Spleen (tissue), 11 donors: ENCODE measurements at regions not wholly inside any gene's neighbourhood (a gene's known extent, or its start where the extent isn't known, plus 50 kb on each side); places are given as distances from the start of the nearest gene placed in this dataset.

ENCODE experiments used
- DNase-seq: peaks from one replicate; pipeline ENCODE4 v3.0.0-alpha.2; 2020
- H3K27ac ChIP-seq, 8 donors: fragments of 200-600 bp; sonication (generic) in 7 of 8; 1 replicate in 4 of 8; 2 replicates in 4 of 8; pipeline versions ENCODE4 v1.5.0 to v1.8.0; 2016 to 2021; ENCODE audit warnings: inconsistent platforms in 4 of 8, mild to moderate bottlenecking in 4 of 8, moderate library complexity in 1 of 8
- H3K27me3 ChIP-seq, 7 donors: fragments of 200-600 bp; sonication (generic) in 6 of 7; replicated peaks in 1 of 7; 1 replicate in 4 of 7; 2 replicates in 3 of 7; pipeline versions ENCODE4 v1.5.0 to v1.8.0; 2016 to 2021; ENCODE audit warnings: inconsistent platforms in 3 of 7, mild to moderate bottlenecking in 1 of 7
- H3K36me3 ChIP-seq, 6 donors: fragments of 200-600 bp; sonication (generic) in 5 of 6; 1 replicate in 4 of 6; 2 replicates in 2 of 6; pipeline versions ENCODE4 v1.5.0 to v1.8.0; 2016 to 2021; ENCODE audit warnings: inconsistent platforms in 2 of 6
- H3K4me1 ChIP-seq, 6 donors: fragments of 200-600 bp; sonication (generic) in 5 of 6; 1 replicate in 3 of 6; 2 replicates in 3 of 6; pipeline versions ENCODE4 v1.5.0 to v1.8.0; 2016 to 2021; ENCODE audit warnings: inconsistent platforms in 3 of 6
- H3K4me3 ChIP-seq, 8 donors: fragments of 200-600 bp; sonication (generic) in 7 of 8; 1 replicate in 4 of 8; 2 replicates in 4 of 8; pipeline versions ENCODE4 v1.5.0 to v1.8.0; 2016 to 2021; ENCODE audit warnings: inconsistent platforms in 4 of 8, mild to moderate bottlenecking in 4 of 8, moderate library complexity in 2 of 8
- H3K9me3 ChIP-seq, 8 donors: fragments of 200-600 bp; sonication (generic) in 7 of 8; 1 replicate in 4 of 8; 2 replicates in 4 of 8; pipeline versions ENCODE4 v1.5.0 to v1.8.0; 2016 to 2021; ENCODE audit warnings: inconsistent platforms in 4 of 8
- POLR2A ChIP-seq, 3 donors: fragments of 450-650 bp; IDR thresholded peaks; one replicate each; pipeline ENCODE4 v1.5.1; 2017; ENCODE audit warnings: antibody characterized with exemption in 3 of 3, mild to moderate bottlenecking in 1 of 3
- POLR2AphosphoS5 ChIP-seq, 3 donors: sonication (generic); formaldehyde crosslinking; IDR thresholded peaks; one replicate each; pipeline ENCODE4 v1.5.1; 2017; ENCODE audit warnings: antibody characterized with exemption in 3 of 3
- WGBS, 5 donors: extraction: QIAGEN DNeasy Blood & Tissue Kit in 3 of 5; methylation state at CpG; one replicate each; pipeline versions ENCODE4 v1.1.5 to v1.1.7; 2013 to 2018; 5-methylcytosine and 5-hydroxymethylcytosine counted together
- intact Hi-C: fragments of 100-400 bp; cut with DNase I; formaldehyde crosslinking; loops from one replicate; pipeline ENCODE4 v1.15.0; 2023; ENCODE audit warnings: low total_unique reads
- TF ChIP-seq, protein P1 (sequence below), 11 experiments: fragments of 200-600 bp in 7 of 11; fragments of 450-650 bp in 4 of 11; sonication (generic) in 4 of 11; IDR thresholded peaks in 8 of 11; conservative IDR thresholded peaks in 3 of 11; 1 replicate in 7 of 11; 2 replicates in 4 of 11; pipeline versions ENCODE4 v1.4.0 to v1.8.0; 2016 to 2021; ENCODE audit warnings: antibody characterized with exemption in 11 of 11, inconsistent platforms in 4 of 11, mild to moderate bottlenecking in 1 of 11
- donor health status: healthy with polysubstance abuse.
- donor health status: DM: no; HTN: no; CAD: no; lungs with moderate emphysema.
- donor health status: DM: no; HTN: no; CAD: no.
- donor health status: Bipolar disorder and iron deficiency.
- donor health status: healthy.
- donor health status: DM: no; HTN: no; CAD: no.
- donor health status: DM: yes; HTN: yes; CAD: no.

DNA sequence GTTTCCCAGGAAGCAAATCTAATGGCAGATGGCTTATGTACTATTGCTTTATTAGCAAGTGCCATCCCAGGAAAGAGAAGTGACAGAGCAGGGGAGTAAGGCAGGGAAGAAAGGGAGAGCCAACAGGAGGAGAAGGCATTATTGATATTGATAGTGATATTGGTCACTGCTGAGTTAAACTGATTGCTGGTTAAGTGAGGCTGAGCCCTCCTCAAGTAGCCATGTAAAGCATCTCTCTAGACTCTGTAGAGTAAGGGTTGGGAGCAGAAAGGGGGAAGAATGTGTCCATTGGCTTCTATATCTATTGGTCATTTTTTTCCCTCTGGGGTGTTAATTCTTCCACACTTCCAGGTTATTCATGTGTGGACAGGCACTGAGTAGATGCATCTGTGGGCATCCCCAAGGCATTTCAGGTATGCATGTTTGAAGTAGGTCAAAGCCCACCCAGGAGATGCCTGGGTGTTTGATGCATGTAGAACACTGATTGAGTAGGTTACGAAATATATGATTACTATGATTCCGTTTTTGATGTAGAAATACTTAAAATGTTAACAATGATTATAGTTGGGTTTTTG lies 290.5 kb upstream of the DPYD start:
- intact Hi-C loops = no loop called here
- no peaks in the 10 kb centered on the region for H3K9me3 ChIP-seq
- no peak overlapping the region for H3K4me3 ChIP-seq
- H3K36me3 ChIP-seq = no peaks in the 10 kb centered on the region
- 77 to 95% (median 91%) methylated on average over 2 of the region's 2 CpGs for WGBS, 5 donors
- TF ChIP-seq POLR2AphosphoS5 (IDR thresholded peaks at IDR 0.05) = no peak
- TF ChIP-seq, protein P1, sequence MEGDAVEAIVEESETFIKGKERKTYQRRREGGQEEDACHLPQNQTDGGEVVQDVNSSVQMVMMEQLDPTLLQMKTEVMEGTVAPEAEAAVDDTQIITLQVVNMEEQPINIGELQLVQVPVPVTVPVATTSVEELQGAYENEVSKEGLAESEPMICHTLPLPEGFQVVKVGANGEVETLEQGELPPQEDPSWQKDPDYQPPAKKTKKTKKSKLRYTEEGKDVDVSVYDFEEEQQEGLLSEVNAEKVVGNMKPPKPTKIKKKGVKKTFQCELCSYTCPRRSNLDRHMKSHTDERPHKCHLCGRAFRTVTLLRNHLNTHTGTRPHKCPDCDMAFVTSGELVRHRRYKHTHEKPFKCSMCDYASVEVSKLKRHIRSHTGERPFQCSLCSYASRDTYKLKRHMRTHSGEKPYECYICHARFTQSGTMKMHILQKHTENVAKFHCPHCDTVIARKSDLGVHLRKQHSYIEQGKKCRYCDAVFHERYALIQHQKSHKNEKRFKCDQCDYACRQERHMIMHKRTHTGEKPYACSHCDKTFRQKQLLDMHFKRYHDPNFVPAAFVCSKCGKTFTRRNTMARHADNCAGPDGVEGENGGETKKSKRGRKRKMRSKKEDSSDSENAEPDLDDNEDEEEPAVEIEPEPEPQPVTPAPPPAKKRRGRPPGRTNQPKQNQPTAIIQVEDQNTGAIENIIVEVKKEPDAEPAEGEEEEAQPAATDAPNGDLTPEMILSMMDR (IDR thresholded peaks at IDR 0.05 in 8 of 11, conservative IDR thresholded peaks at IDR 0.05 in 3 of 11) = no peak
- no peak for TF ChIP-seq POLR2A (IDR thresholded peaks at IDR 0.05)
- H3K27ac ChIP-seq = no peak overlapping the region
- no peak for DNase-seq
- no peaks in the 10 kb centered on the region for H3K27me3 ChIP-seq
- H3K4me1 ChIP-seq = no peaks in the 10 kb centered on the region

DNA sequence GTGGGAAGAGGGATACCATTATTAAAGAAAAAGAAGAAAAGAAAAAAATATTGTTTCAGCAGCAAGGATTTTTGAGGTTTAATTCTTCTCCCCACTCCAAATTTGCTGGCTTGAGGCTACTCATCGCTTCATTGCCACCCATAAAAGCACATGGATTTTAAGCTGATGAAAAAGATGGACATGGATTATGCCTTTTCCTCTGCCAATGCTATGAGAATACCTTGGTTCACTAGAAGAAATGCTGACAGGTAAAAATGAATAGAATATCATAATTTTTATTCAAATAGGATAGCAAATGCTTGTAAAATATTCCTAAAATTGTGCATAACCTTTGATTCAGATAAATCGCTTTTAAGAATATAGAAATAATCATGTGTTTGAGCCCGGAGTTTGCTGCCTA lies 289.7 kb upstream of the DPYD start:
- Histone ChIP-seq H3K36me3 (no peaks in the 10 kb centered on the region), H3K27ac (no peak overlapping the region), H3K4me1 (no peaks in the 10 kb centered on the region), H3K4me3 (no peak overlapping the region), H3K9me3 (no peaks in the 10 kb centered on the region), H3K27me3 (no peaks in the 10 kb centered on the region)
- intact Hi-C loops = no loop called here
- WGBS, 5 donors = 92 to 97% (median 95%) methylated on average over 3 of the region's 3 CpGs
- TF ChIP-seq, protein P1 (IDR thresholded peaks at IDR 0.05 in 8 of 11, conservative IDR thresholded peaks at IDR 0.05 in 3 of 11) = no peak
- TF ChIP-seq POLR2A (IDR thresholded peaks at IDR 0.05) (no peak), POLR2AphosphoS5 (IDR thresholded peaks at IDR 0.05) (no peak)
- DNase-seq = no peak

DNA sequence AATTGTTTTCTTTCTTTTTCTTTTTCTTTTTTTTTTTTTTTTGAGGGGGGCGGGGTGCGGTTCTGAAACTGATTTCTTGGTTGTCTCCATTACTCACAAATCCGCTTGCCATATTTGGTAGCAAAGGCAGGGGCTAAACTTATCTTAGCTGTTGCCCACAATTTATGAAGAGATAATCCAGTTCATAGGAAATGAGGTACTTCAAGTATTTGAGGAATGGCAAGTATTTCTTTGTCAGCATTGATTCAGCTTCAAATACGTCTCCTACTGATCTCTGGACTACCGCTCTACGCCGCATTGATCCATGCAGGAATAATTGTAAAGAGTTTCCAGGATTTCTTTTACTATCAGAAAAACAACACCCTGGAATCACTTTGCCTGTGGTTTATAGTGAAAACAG lies 289.2 kb upstream of the DPYD start:
- Histone ChIP-seq H3K4me3 (no peak overlapping the region), H3K4me1 (no peaks in the 10 kb centered on the region), H3K27me3 (no peaks in the 10 kb centered on the region), H3K9me3 (no peaks in the 10 kb centered on the region), H3K36me3 (no peaks in the 10 kb centered on the region), H3K27ac (no peak overlapping the region)
- no peak for DNase-seq
- intact Hi-C loops = no loop called here
- no peak for TF ChIP-seq POLR2A (IDR thresholded peaks at IDR 0.05)
- TF ChIP-seq, protein P1 (IDR thresholded peaks at IDR 0.05 in 8 of 11, conservative IDR thresholded peaks at IDR 0.05 in 3 of 11) = no peak
- TF ChIP-seq POLR2AphosphoS5 (IDR thresholded peaks at IDR 0.05) = no peak
- 82 to 86% (median 84%) methylated on average over 7 of the region's 7 CpGs for WGBS, 5 donors

DNA sequence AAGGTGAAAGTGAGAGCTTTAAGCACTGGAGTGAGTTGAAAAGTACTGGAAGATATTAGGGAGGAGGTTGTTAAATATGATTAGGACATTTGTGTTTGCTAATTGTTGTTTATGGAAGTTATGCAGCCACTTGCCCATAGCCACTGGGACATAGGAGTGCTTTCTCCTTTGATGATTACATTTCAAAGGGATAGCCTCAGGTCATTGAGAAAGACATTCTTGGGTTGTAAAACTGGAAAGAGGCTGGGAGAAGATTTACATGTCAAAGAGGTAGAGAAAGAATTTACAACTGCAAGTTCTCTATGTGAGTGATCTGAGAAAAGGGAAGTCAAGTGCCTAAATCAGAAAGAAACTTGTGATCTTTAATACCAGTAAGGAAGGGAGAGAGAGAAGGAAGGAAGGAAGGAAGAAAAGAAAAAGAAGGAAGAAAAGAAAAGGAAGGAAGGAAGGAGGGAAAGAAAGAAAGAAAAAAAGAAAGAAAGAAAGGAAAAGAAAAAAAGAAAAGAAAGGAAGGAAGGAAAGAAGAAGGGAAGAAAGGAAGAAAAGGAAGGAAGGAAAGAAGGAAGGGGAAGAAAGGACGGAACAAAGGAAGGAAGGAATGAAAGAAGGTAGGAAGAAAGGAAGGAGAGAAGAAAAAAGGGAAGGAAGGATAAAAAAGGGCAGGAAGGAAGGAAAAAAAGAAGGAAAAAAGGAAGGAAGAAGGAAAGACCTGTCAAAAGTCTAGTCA lies 284.6 kb upstream of the DPYD start:
- WGBS, 5 donors = 23 to 60% (median 33%) methylated on average over 1 of the region's 1 CpG
- Histone ChIP-seq H3K4me1 (no peaks in the 10 kb centered on the region), H3K27me3 (no peaks in the 10 kb centered on the region), H3K4me3 (no peak overlapping the region), H3K36me3 (no peaks in the 10 kb centered on the region), H3K9me3 (no peaks in the 10 kb centered on the region), H3K27ac (no peak overlapping the region)
- no peak for DNase-seq
- no peak for TF ChIP-seq POLR2A (IDR thresholded peaks at IDR 0.05)
- TF ChIP-seq, protein P1 (IDR thresholded peaks at IDR 0.05 in 8 of 11, conservative IDR thresholded peaks at IDR 0.05 in 3 of 11) = no peak
- TF ChIP-seq POLR2AphosphoS5 (IDR thresholded peaks at IDR 0.05) = no peak
- intact Hi-C loops = no loop called here
